SK-N-SH treated with all-trans-retinoic acid at 6 μM for 48 hours (cell line): ENCODE measurements at regions not wholly inside any gene's neighbourhood (a gene's known extent, or its start where the extent isn't known, plus 50 kb on each side); places are given as distances from the start of the nearest gene placed in this dataset.

Experiments
- ARNTL ChIP-seq: fragments of 450-650 bp; formaldehyde crosslinking; IDR thresholded peaks from 2 replicates; pipeline ENCODE4 v1.5.0; 2020; ENCODE audit warnings: low read depth, mild to moderate bottlenecking, moderate library complexity, borderline replicate concordance
- CREB5 ChIP-seq: fragments of 250-450 bp; sonication (Bioruptor Pico); IDR thresholded peaks from 2 replicates; pipeline ENCODE4 v1.5.1; 2020; ENCODE audit warnings: low read depth, mild to moderate bottlenecking, moderate library complexity
- CSDC2 ChIP-seq: fragments of 250-450 bp; sonication (Bioruptor Pico); IDR thresholded peaks from 2 replicates; pipeline ENCODE4 v1.5.0; 2020; ENCODE audit warnings: mild to moderate bottlenecking, moderate library complexity
- ISL1 ChIP-seq: fragments of 250-450 bp; sonication (Bioruptor Pico); IDR thresholded peaks from 2 replicates; pipeline ENCODE4 v2.1.2; 2022; ENCODE audit warnings: mild to moderate bottlenecking, moderate library complexity
- PATZ1 ChIP-seq: fragments of 250-450 bp; sonication (Bioruptor Pico); IDR thresholded peaks from 2 replicates; pipeline ENCODE4 v1.8.0; 2020; ENCODE audit warnings: mild to moderate bottlenecking, moderate library complexity, borderline replicate concordance
- RARB ChIP-seq: fragments of 250-450 bp; sonication (Bioruptor Pico); IDR thresholded peaks from 2 replicates; pipeline ENCODE4 v1.8.0; 2021; ENCODE audit warnings: mild to moderate bottlenecking, moderate library complexity
- SNAI2 ChIP-seq: fragments of 250-450 bp; sonication (Bioruptor Pico); IDR thresholded peaks from 2 replicates; pipeline ENCODE4 v1.5.0; 2020; ENCODE audit warnings: mild to moderate bottlenecking, moderate library complexity
- TCF4 ChIP-seq: fragments of 250-450 bp; sonication (Bioruptor Pico); IDR thresholded peaks from 2 replicates; pipeline ENCODE4 v1.8.0; 2021; ENCODE audit warnings: mild to moderate bottlenecking, moderate library complexity, borderline replicate concordance
- TOX ChIP-seq: fragments of 250-450 bp; sonication (Bioruptor Pico); IDR thresholded peaks from 2 replicates; pipeline ENCODE4 v1.8.0; 2021; ENCODE audit warnings: mild to moderate bottlenecking, moderate library complexity, borderline replicate concordance
- ZC3H10 ChIP-seq: fragments of 250-450 bp; sonication (Bioruptor Pico); IDR thresholded peaks from 2 replicates; pipeline ENCODE4 v1.5.1; 2021; ENCODE audit warnings: mild to moderate bottlenecking, moderate library complexity
- ZFP30 ChIP-seq: fragments of 450-650 bp; formaldehyde crosslinking; IDR thresholded peaks from 2 replicates; pipeline ENCODE4 v1.5.0; 2022; ENCODE audit warnings: mild to moderate bottlenecking, moderate library complexity

- TF ChIP-seq PATZ1 (CRISPR knock-in tag) (no peak), SNAI2 (CRISPR knock-in tag) (no peak), ISL1 (no peak), CSDC2 (CRISPR knock-in tag) (no peak), ARNTL (CRISPR knock-in tag) (no peak), TOX (CRISPR knock-in tag) (no peak), RARB (CRISPR knock-in tag) (no peak), TCF4 (CRISPR knock-in tag) (no peak), CREB5 (CRISPR knock-in tag) (no peak), ZFP30 (CRISPR knock-in tag) (no peak), ZC3H10 (CRISPR knock-in tag) (no peak)
These were observed 79.0 kb upstream of the HABP2 start for GRCh38 chr10:113473851-113474250.
